ENCODE measurements at regions not wholly inside any gene's neighbourhood (a gene's known extent, or its start where the extent isn't known, plus 50 kb on each side); places are given as distances from the start of the nearest gene placed in this dataset.

DNA sequence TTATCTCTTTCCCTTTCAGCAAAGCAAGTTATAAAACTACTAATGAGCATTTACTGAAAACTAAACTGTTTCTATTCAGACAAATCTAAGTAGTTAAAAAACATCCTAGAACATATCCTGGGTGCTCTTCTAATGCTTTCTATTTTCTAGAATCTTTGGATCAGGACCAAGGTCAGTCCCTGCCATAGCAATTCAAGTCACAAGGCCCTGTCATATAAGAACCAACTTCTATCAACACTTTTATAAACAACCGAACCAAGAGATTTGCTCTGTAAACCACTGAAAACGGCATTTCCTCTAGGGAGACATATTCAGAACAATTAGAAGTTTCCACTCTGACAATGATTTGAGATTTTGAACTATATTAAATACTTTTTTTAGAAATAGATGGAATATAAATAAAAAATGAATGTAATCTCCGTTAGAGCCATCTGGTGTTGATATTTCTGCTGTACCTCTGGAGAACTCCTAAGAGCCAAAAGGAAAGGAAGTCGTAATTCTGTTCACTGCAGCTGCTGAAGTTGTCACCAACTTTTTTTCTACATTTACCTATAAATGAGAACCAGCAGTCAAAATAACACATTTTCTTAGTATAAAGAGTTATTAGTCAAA, 51.4 kb upstream of the LGSN start:
- H3K36me3 Mint-ChIP-seq, result no peaks in the 10 kb centered on the region
- no peaks in the 10 kb centered on the region for H3K4me1 Mint-ChIP-seq
- H3K4me3 Mint-ChIP-seq, result no peak overlapping the region
- H3K9me3 Mint-ChIP-seq, result no peaks in the 10 kb centered on the region
- DNase-seq, result no peak
- H3K27ac Mint-ChIP-seq, result no peak overlapping the region
- CTCF ChIA-PET, result no interaction called here
- no peaks in the 10 kb centered on the region for H3K27me3 Mint-ChIP-seq

DNA sequence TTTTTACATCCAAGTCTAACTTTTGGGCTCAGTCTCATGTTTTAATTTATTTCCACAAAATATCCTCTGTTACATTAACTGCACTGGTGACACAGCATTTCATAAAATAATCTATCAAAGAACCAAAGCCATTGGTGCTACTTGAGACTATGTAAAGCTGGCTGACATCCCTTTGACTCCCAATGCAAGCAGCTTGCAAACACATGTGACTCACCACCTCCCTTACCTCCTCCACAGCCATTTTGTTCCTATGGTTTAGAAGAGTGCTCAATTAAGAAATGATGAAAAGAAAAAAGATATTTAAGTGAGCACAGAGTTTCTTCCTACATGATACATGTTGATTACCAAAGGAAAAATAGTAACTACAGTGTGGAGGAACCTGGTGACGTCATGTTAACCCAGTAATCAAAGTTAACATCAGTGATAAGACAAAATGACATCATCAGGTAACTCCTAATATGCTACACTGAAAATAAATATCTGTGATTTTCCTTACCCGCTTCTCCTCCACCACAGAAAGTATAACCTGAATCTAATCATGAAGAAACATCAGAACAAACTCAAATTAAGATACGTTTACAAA, 53.3 kb upstream of the LGSN start:
- Mint-ChIP-seq H3K27me3 (no peaks in the 10 kb centered on the region), H3K4me1 (no peaks in the 10 kb centered on the region), H3K27ac (no peak overlapping the region), H3K4me3 (no peak overlapping the region), H3K36me3 (no peaks in the 10 kb centered on the region), H3K9me3 (no peaks in the 10 kb centered on the region)
- DNase-seq, result no peak
- CTCF ChIA-PET, result no interaction called here

DNA sequence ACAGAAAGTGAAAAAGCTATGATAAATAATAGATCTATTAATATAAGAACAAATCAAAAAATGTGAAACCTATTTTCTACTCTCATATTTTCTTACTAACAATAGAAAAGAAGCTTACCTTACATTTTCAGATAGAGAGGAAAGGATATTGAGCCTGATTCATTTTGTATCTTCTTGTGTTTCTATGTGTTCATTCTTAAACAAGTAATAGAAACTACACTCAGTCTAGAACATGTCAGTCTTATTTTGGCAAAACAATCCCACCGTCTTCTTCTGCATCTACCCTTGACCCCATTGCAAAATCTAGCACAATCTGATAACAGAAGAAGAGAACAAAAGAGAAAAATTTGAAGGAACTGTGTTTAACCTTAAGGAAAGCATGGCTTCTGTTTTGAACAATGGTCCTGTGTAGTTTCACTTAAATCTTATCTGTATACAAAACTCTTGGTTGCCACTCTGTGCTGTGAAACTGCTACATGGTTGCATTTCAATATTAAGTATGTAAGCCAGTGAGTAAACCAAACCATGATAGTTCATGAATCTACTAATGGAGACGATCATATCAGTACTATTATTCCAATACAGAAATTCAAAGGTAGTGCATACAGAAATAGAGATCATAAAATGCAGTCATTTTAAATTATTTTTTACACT, 69.5 kb upstream of the LGSN start:
- no peaks in the 10 kb centered on the region for H3K4me1 Mint-ChIP-seq
- no peaks in the 10 kb centered on the region for H3K36me3 Mint-ChIP-seq
- CTCF ChIA-PET, result no interaction called here
- no peaks in the 10 kb centered on the region for H3K9me3 Mint-ChIP-seq
- no peak overlapping the region for H3K4me3 Mint-ChIP-seq
- no peak overlapping the region for H3K27ac Mint-ChIP-seq
- H3K27me3 Mint-ChIP-seq, result no peaks in the 10 kb centered on the region
- no peak for DNase-seq

DNA sequence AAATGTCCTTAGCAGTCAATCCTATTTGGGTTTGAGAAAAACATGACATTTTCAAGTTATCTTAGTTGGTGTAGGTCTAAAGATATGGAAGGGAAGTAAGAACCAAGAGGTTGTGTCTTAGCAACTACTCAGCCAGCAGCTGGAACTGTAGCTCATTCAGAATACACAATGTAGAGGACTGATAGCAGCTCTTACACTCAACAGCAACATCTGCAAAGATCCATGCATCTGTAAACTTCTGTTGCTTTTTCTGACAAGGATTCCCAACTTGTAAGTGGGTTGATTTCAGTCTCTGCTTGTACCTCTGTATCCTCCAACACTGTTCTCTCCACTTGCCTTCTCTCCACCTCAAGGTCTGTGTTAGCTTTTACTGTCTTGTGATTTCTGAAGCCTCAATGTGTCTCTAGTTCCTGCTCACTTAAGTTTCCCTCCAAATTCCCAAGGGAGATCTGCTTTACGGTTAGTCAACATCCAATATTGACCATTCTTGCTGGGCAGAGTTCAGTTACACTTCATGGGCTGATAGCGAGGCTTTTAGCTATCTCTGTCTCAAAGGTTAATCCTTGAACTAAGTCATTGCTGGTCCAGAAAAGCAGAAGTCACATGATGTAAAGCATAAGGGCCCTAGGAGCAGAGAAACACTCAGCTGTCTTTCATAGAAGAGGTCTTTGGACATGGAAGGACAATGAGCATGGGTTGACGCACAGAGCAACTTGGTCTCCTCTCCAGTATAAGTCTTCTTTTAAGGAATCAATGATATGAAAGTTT, 71.6 kb upstream of the LGSN start:
- no peaks in the 10 kb centered on the region for H3K9me3 Mint-ChIP-seq
- no peaks in the 10 kb centered on the region for H3K4me1 Mint-ChIP-seq
- no peaks in the 10 kb centered on the region for H3K36me3 Mint-ChIP-seq
- H3K27ac Mint-ChIP-seq, result no peak overlapping the region
- no peak overlapping the region for H3K4me3 Mint-ChIP-seq
- CTCF ChIA-PET, result no interaction called here
- DNase-seq, result no peak
- H3K27me3 Mint-ChIP-seq, result no peaks in the 10 kb centered on the region

DNA sequence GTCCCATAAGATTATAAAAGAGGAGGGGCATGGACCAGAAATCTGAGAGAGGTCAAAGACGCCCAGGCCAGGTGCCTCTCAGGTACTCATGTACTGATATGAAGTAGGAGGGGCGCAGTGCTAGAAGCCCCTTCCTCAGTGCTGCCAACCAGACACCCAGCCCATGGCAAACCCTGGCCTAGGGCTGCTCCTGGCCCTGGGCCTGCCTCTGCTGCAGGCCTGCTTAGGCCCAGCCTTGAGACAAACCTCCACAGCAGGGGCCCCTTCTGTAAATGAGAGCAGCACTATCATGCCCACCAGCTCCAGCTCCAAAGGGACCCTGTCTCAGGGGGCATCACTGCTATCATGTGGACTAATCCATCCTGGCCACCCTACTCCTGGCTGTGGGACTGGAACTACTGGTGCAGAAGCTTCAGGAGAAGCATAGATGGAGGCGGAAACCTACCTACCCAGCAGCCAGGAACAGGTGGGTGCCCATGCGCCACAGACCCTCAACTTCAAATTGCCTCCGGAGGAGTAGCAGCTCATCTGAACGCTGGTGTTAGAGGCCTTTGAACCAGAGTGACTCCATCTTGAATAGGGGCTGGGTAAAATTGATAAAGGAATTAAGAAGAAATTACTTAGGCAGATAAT, 72.4 kb upstream of the LGSN start:
- CTCF ChIA-PET, result no interaction called here
- H3K27ac Mint-ChIP-seq, result no peak overlapping the region

DNA sequence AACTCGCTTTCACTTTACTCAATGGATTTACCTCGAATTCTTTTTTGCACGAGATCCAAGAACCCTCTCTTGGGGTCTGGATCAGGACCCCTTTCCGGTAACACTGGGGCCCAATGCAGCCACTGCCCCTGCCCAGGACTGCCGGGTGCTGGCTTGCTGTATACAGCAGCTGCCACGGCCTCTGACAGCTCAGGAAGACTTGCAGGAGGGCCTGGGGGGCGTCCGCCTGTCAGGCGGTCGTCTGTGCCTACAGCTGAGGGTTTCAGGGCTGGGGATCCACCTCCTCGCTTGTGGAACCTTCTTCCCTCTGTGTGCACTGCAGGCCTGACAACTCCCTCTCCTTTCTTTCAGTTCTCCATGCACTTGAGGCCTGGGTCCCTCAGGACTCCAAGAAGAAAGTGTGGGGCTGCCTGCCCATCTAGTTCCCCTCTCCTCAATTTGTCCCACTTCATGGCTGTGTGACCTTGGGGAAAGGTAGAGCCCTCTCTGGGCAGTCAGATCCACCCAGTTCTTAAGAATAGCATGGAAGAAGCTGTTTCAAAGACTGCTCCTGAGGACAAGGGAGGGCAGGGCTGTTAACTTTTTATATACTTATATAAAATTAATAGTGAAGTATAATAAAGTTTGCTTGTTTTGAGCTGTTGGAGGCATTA, 75.0 kb upstream of the LGSN start:
- no peaks in the 10 kb centered on the region for H3K27me3 Mint-ChIP-seq
- CTCF ChIA-PET, result no interaction called here
- no peak overlapping the region for H3K27ac Mint-ChIP-seq
- H3K4me1 Mint-ChIP-seq, result no peaks in the 10 kb centered on the region
- H3K4me3 Mint-ChIP-seq, result no peak overlapping the region
- no peaks in the 10 kb centered on the region for H3K9me3 Mint-ChIP-seq
- DNase-seq, result no peak
- no peaks in the 10 kb centered on the region for H3K36me3 Mint-ChIP-seq

More for the DNA sequence above, 72.4 kb upstream of the LGSN start:
- no peak for DNase-seq
- Mint-ChIP-seq H3K4me1 (no peaks in the 10 kb centered on the region), H3K4me3 (no peak overlapping the region), H3K27me3 (no peaks in the 10 kb centered on the region), H3K36me3 (no peaks in the 10 kb centered on the region), H3K9me3 (no peaks in the 10 kb centered on the region)

DNA sequence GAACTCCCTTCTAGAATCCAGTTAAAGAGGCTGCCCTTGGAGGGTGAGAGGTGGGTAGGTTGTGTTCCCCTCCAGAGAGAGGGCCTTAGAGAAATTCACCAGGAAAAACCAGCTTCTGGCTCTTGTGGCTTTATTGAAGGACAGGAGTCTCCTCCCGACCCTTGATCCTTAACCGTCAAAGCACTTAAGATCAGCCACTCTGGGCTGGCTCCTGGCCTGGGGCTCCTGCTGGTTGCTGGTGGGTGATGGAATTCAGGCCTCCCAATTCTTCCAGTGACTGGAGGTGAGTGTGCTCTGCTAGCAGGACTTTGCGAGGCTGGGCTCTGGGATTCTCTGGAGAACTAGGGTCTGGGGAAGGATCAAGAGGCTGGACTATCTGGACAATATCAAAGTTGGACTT, 75.6 kb upstream of the LGSN start:
- CTCF ChIA-PET, result no interaction called here

DNA sequence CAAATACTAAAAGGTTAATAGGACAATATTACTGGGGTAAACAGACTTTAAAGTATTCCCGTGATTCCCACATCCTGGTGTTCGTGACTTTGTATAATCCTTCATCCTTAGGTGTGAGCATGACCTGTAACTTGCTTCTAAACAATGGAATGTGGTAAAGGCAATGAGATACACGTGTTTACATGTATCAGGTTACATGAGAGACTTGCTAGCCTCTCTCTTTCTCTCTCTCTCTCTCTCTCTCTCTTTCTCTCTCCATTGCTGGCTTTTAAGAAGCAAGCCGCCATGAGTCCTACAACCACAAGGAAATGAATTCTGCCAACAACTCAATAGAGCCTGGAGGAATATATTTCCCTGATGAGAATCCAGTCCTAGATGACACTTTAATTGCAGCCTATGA, 83.9 kb upstream of the LGSN start:
- Mint-ChIP-seq H3K9me3 (no peaks in the 10 kb centered on the region), H3K4me3 (no peak overlapping the region), H3K27ac (no peak overlapping the region), H3K4me1 (no peaks in the 10 kb centered on the region), H3K27me3 (no peaks in the 10 kb centered on the region), H3K36me3 (no peaks in the 10 kb centered on the region)
- CTCF ChIA-PET, result no interaction called here
- DNase-seq, result no peak

More for the DNA sequence above, 75.6 kb upstream of the LGSN start:
- no peak for DNase-seq
- H3K9me3 Mint-ChIP-seq, result no peaks in the 10 kb centered on the region
- H3K27me3 Mint-ChIP-seq, result no peaks in the 10 kb centered on the region
- H3K27ac Mint-ChIP-seq, result no peak overlapping the region
- H3K36me3 Mint-ChIP-seq, result no peaks in the 10 kb centered on the region
- H3K4me1 Mint-ChIP-seq, result no peaks in the 10 kb centered on the region
- no peak overlapping the region for H3K4me3 Mint-ChIP-seq

DNA sequence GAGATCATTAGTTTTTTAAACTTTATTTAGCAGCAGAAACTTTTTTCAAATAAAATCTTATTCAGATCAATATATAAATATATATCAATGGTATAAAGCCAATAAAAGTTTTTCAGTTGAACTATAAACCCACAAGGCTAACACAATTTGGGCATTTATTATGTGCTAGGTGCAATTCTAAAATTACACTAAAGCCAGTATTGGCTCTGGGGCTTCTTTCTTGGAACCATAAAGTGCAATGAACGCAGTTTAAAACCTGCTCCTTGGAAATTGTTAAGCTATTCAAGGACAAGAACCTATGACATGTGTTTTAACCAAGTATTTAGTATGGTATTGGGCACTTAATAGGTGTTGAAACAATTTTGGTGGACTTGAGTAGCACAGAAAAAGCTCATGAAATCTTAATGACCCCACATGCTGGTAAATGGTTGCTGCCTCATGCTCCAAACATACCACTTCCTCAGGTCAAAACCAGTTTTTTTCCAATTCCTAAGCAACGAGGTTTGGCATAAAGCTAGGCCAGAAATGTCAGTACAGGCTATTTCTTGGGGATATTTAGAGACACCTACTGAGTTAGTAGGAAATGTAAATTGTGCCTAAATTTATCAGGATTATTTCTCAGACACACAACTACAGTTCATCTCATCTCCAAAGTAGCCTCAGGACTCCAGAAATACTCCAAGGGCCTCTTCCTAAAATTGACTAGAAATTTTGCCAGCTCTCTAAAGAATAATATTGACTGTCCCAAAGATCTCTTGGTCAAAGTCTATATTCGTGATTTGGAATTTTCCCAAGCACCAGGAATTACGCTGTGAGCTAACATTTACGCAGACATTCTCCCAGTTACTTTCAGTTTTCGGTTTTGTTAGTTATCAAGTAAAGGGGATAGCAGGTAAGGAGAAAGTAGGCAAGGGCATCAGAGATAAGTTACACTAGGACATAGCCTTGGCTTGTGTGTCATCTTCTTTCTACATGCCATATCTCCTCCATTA, 90.9 kb upstream of the LGSN start:
- CTCF ChIA-PET, result no interaction called here
- Mint-ChIP-seq H3K27ac (no peak overlapping the region), H3K27me3 (peaks cover 8% of the 10 kb centered on the region), H3K4me1 (no peaks in the 10 kb centered on the region), H3K9me3 (no peaks in the 10 kb centered on the region), H3K36me3 (no peaks in the 10 kb centered on the region), H3K4me3 (no peak overlapping the region)
- no peak for DNase-seq

DNA sequence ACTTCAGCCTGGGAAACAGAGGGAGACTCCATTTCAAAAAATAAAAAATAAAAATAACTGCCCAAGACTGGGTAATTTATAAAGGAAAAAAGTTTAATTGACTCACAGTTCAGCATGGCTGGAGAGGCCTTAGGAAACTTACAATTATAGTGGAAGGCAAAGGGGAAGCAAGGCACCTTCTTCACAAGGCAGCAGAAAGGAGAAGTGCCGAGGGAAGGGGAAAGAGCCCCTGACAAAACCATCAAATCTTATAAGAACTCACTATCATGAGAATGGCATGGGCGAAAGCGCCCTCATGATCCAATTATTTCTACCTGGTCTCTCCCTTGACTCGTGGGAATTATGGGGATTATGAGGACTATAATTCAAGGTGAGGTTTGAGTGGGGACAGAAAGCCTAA, 95.5 kb upstream of the LGSN start:
- Mint-ChIP-seq H3K36me3 (no peaks in the 10 kb centered on the region), H3K27ac (no peak overlapping the region), H3K4me1 (no peaks in the 10 kb centered on the region), H3K4me3 (no peak overlapping the region), H3K27me3 (peaks cover 8% of the 10 kb centered on the region), H3K9me3 (peaks cover 2% of the 10 kb centered on the region)
- DNase-seq, result no peak
- CTCF ChIA-PET, result no interaction called here

DNA sequence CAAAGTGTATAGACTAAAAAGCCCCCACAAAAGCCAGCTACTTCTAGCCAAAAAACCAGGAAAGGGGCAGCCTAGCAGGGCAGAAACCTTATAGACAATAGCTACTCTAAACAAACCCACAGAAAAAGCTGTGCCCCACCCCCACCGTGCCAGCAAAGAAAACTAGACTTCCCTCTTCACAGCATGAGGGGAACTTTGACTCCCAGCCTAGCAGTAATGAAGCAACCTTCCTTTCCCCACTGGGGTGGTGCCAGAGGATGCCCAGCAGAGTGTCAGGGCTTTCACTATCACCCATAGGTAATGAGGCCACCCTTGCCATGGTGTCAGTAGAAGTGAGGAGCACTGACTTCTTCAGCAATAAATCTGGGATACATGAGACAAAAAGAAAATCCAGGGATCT, 99.0 kb upstream of the LGSN start:
- H3K4me3 Mint-ChIP-seq, result no peak overlapping the region

DNA sequence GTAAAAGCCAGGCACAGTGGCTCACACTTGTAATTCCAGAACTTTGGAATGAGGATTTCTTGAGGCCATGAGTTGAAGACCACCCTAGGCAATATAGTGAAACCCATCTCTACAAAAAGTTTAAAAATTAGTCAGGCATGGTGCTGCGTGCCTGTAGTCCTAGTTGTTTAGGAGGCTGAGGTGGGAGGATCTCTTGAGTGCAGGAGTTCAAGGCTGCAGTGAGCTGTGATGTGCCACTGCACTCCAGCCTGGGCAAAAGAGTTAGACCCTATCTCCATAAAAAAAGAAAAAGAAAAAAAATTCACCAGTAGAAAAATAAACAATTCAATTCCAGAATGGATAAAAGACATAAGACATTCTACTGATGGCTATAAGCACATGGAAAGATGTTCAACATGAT, 104.9 kb upstream of the LGSN start:
- Mint-ChIP-seq H3K27ac (no peak overlapping the region), H3K9me3 (peaks cover 6% of the 10 kb centered on the region), H3K4me3 (no peak overlapping the region), H3K27me3 (no peaks in the 10 kb centered on the region), H3K36me3 (no peaks in the 10 kb centered on the region), H3K4me1 (no peaks in the 10 kb centered on the region)
- no peak for DNase-seq
- CTCF ChIA-PET, result no interaction called here

More for the DNA sequence above, 99.0 kb upstream of the LGSN start:
- Mint-ChIP-seq H3K36me3 (no peaks in the 10 kb centered on the region), H3K9me3 (peaks cover 6% of the 10 kb centered on the region), H3K27ac (no peak overlapping the region), H3K4me1 (no peaks in the 10 kb centered on the region), H3K27me3 (no peaks in the 10 kb centered on the region)
- CTCF ChIA-PET, result no interaction called here
- no peak for DNase-seq

DNA sequence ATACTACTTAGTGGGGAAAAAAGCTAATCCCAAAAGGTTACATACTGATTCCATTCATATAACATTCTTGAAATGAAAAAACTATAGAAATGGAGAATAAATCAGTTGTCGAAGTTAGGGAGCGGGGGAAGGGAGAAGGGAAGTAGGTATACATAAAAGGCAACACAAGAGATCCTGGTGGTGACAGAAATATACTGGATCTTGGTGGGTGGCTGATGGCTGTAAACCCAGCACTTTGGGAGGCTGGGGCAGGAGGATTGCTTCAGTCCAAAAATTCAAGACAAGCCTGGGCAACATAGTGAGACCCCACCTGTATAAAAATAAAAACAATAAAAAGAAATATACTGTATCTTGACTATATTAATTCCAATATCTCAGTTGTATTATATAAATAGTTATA, 105.7 kb upstream of the LGSN start:
- Mint-ChIP-seq H3K4me3 (no peak overlapping the region), H3K27me3 (no peaks in the 10 kb centered on the region), H3K4me1 (no peaks in the 10 kb centered on the region), H3K9me3 (peaks cover 2% of the 10 kb centered on the region), H3K36me3 (no peaks in the 10 kb centered on the region), H3K27ac (no peak overlapping the region)
- DNase-seq, result no peak
- CTCF ChIA-PET, result no interaction called here

Measured in activated naive CD4-positive, alpha-beta T cell treated with anti-CD3 and anti-CD28 coated beads, Interleukin-2, amount 10 ng/mL, durations not matched to agents 7 days and 5 days (primary cell).